Hematopoietic multipotent progenitor cell (in vitro differentiated cells): ENCODE measurements at regions not wholly inside any gene's neighbourhood (a gene's known extent, or its start where the extent isn't known, plus 50 kb on each side); places are given as distances from the start of the nearest gene placed in this dataset.

Source experiments
- DNase-seq, 3 donors: peaks; one replicate each; pipeline ENCODE4 v3.0.0-alpha.2; 2011 to 2015; ENCODE audit warnings: low read depth in 2 of 3, low spot score in 2 of 3

- DNase-seq = no peak
These were observed 306.6 kb upstream of the KIF2A start for GRCh38 chr5:61999371-61999770.

DNA sequence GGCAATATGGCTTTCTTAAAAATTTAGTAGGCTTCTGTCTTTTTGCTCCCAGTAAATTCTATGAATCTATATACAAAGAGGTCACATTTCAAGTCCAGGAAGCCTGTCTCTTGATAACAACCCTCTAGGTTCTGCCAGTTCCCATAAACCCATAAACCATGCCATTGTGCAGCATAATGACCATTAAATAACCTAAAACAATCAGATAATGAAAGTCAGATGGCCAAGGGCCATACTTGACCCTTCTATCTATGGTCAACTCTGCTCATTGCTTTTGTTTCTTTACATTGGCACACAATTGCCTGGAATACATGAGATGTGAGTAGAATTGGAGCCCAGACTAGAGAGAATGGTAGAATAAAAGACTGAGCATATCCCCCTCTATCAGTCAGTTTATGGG lies 305.4 kb upstream of the KIF2A start:
- no peak for DNase-seq

DNA sequence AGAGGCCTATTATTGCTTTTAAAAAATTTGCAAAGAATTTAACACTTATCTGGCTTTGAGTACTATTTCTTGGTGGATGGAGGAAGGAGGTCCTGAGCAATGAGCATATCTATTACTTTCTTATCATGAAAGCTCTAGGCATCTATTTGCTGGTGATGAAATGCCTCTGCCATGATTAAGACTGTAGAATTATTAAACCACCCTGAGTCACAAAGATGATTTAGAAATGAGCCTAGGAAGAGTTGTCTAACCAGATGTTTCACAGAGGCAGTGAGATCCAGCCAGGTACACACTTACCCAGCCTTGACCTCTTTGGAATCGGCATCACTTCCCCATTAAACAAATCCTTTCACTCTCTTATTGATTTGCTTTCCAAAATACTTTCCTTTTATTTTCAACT lies 304.4 kb upstream of the KIF2A start:
- DNase-seq = no peak

DNA sequence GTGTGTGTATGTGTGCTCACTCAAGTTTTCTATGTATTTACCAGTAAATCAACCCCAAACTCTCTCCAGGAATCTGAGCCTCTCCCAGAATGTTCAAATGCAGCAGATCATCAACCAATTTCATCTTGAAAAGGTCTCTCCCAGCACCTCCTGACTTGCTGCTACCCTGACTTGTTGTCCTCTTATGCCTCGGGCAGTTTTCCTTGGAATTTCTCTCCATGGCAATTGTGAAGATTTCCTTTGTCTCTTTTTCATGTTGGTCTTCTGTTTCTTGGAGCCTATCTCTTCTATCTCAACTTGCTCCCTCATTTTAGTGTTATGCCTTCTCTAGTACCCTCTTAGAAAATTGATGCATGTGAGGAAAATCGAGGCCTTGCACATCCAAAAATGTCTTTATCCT lies 303.6 kb upstream of the KIF2A start:
- no peak for DNase-seq

DNA sequence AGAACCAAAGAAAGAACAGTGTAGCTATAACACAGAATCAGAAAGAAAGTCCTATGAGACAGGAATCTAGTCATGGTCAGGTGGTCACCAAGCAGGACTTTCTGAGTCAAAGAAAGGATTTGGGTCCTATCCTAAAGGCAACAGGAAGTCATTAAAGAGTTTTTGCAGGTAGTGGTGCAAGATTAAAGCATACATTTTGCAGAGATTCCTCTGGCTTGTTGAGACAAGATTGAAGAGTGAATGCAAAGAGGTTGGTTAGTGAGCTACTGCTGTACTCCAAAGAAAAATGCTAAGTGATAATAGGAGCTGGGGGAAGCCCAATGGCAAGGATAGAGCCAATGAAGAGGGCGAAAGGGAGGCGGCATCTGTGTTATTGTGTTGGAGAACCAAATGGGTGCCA lies 300.5 kb upstream of the KIF2A start:
- no peak for DNase-seq

DNA sequence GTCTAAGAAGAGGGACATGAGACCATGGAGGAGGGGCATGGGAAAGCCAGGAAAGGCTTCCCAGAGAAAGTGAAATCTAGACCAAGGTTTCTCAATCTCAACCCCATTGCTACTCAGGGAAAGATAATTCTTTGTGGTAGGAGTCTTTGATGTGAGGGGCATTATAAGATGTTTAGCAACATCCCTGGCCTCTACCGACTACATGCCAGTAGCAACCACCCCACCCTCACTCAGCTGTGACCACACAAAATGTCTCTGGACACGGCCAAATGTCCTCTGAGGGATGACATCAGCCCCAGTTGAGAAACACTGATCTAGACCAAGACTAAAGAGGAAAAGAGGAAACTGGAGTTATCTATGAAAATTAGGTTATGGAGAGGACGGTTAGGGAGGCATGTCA lies 298.5 kb upstream of the KIF2A start:
- DNase-seq = no peak

DNA sequence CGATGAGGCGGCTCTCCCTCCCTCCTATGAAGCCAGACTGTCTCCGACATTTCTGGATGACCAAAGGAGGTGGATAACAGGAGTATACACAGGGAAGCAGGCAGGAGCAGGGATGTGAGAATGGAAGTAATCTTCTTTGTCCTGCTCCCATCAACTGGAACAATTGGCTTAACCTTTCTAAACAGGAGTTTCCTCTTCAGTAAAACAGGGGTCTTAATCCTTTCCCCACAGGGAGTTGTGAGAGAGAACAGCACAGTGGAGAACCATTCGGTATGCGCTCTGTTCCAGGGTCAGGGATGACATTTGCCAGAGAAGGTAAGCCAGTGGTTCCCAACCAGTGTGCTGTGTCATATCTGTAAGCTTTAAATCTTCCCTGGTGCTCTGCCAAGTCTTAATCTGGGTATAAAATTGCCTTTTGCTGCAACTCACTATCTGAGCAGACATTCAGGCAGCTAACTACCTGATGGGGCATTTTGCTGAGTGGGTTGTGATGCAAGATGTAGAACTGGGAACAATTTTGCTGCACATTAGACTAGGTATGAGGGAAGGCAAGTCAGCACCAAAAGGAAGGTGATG lies 294.8 kb upstream of the KIF2A start:
- DNase-seq = no peak

- no peak for DNase-seq
These were observed 288.9 kb upstream of the KIF2A start for GRCh38 chr5:62017092-62017491.

DNA sequence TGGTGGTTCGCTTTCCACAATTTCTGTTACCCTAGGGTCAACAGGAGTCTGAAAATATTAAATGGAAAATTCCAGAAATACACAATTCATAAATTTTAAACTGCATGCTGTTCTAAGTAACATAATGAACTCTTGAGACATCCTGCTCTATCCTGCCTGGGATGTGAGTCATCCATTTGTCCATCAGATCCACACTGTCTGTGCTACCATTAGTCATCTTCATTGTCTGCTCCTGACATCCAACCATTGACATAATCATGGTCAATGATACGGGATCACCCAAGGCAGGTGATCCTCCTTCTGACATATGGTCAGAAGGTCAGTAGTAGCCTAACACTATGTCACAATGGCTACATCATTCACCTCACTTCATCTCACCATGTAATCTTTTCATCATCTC lies 276.7 kb upstream of the KIF2A start:
- no peak for DNase-seq

DNA sequence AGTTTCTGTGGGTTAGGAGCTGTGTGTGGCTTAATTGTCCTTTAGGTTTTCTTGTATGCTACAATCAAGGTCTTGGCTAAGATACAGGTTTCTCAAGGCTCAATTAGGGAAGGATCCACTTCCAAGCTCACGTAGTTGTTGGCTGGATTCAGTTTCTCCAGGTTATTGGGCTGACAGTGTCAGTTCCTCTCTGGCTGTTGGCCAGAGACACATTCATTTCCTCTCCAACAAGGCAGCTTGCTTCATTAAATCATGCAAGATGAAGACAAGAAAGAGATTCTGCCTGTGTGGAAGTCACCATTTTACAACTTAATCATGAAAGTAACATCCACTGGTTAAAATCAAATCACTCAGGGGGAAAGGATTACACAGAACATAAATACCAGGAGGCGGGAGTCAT lies 275.7 kb upstream of the KIF2A start:
- no peak for DNase-seq

GRCh38 chr5:62038024-62038423 lies 268.0 kb upstream of the KIF2A start:
- no peak for DNase-seq

- no peak for DNase-seq
These were observed 264.8 kb upstream of the KIF2A start for GRCh38 chr5:62041156-62041756.

GRCh38 chr5:62042007-62042406 lies 264.0 kb upstream of the KIF2A start:
- DNase-seq = no peak

- no peak for DNase-seq
These were observed 262.4 kb upstream of the KIF2A start for GRCh38 chr5:62043289-62044280.

DNA sequence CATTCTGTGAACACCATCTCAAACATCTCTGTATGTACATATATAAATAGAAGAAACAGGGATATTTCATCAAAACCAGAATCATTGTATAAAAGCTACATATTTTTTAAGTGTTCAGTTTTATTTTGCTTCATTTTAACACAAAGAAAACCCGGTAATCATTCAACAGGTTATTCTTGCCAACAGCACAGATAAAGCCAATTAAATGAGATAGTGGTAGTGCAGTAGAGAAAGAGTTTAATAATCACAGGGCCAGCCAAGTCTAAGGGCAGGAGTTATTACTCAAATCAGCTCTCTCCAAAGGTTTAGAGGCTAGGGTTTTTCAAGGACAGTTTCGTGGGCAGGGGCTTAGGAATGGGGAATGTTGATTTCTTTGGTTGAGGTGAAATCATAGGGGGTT lies 261.0 kb upstream of the KIF2A start:
- DNase-seq = no peak

GRCh38 chr5:62046191-62046590 lies 259.8 kb upstream of the KIF2A start:
- no peak for DNase-seq

DNA sequence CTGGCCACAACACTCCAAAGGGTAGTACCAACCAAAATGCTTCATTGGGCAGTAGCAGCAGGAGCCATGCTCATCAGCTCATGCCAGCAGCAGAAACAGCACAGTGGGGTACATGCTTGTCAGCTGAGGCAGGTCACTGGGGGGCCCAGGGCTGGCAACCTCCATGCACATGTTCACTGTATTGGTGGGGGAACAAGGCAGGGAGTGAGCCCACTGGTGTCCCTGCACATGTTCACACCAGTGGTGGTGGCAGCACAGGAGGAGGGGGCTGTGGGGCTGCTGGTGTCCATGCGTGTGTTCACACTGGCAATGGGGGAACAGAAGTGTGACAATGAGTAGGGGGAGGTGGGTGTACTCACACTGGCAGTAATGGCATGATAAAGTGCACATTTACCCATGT lies 254.3 kb upstream of the KIF2A start:
- DNase-seq = no peak

GRCh38 chr5:62059960-62060359 lies 246.0 kb upstream of the KIF2A start:
- no peak for DNase-seq

DNA sequence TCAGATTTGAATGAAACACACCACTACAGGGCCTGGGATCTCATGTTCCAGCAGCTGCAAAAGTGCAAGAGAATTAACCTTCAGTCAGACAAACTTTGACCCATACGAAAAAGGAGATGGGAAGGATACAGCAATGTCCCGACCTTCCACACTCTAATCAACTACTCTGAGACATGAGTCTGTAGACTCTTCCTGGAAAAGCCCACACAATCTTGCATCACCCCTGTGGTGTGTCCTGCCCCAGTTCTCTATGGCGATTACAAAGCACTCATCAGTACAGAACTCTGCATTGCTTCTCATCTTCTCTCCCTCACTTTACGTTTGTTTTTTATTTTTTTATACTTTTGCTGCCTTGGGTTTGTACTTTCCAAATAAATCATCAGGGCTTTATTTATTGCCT lies 241.0 kb upstream of the KIF2A start:
- no peak for DNase-seq

GRCh38 chr5:62066761-62067277 lies 239.2 kb upstream of the KIF2A start:
- DNase-seq = no peak

- DNase-seq = no peak
These were observed 237.5 kb upstream of the KIF2A start for GRCh38 chr5:62068554-62068953.

GRCh38 chr5:62077387-62077786 lies 228.6 kb upstream of the KIF2A start:
- no peak for DNase-seq
